ENCODE measurements at regions not wholly inside any gene's neighbourhood (a gene's known extent, or its start where the extent isn't known, plus 50 kb on each side); places are given as distances from the start of the nearest gene placed in this dataset.

- Histone ChIP-seq H3K9me2 (ENCODE audit: insufficient read depth) (no peaks in the 10 kb centered on the region), H3K27ac (ENCODE audit: low read depth, low read length) (no peak overlapping the region), H3K36me3 (ENCODE audit: control insufficient read depth in 1 of 2, insufficient read depth in 2 of 2, low read length in 2 of 2) (no peaks in the 10 kb centered on the region), H3K4me3 (replicated peaks in 1 of 2; ENCODE audit: low read depth in 1 of 2, low read length in 2 of 2) (no peak overlapping the region), H3K4me1 (ENCODE audit: control insufficient read depth in 1 of 2, insufficient read depth in 2 of 2, low read length in 2 of 2) (no peaks in the 10 kb centered on the region), H3K9me3 (ENCODE audit: control insufficient read depth in 1 of 2, insufficient read depth in 1 of 2, low read depth in 1 of 2, low read length in 2 of 2) (no peaks in the 10 kb centered on the region), H3K27me3 (ENCODE audit: insufficient read depth, low read length) (no peaks in the 10 kb centered on the region), H3K9ac (ENCODE audit: low read length) (no peak overlapping the region), H2AFZ (ENCODE audit: low read depth, low read length, poor library complexity, severe bottlenecking) (no peak overlapping the region), H4K20me1 (ENCODE audit: insufficient read depth) (no peaks in the 10 kb centered on the region), H3K79me2 (ENCODE audit: insufficient read depth, low read length) (no peaks in the 10 kb centered on the region), H3K4me2 (ENCODE audit: low read length) (no peak overlapping the region)
- intact Hi-C loops (cut with micrococcal nuclease), result no loop called here
- POLR2A ChIA-PET, result no interaction called here
- CTCF ChIA-PET, result no interaction called here
- TF ChIP-seq SRF (IDR thresholded peaks at IDR 0.05; ENCODE audit: low read depth) (no peak), ZNF274 (IDR thresholded peaks at IDR 0.05; ENCODE audit: low read depth, low read length) (no peak)
- DNase-seq (ENCODE audit: low read depth, low spot score) (no peak), ATAC-seq (no peak)
- RAD21 ChIA-PET (ENCODE audit: low non-redundant PET in 1 of 2, low total read pairs in 2 of 2, uncharacterized antibody in 2 of 2, unreplicated experiment in 2 of 2), result no interaction called here
- BruUV-seq (replicated peaks), result no TSS peak
Observed at GRCh38 chr4:170386511-170386910, 296.8 kb upstream of the AADAT start.

GRCh38 chr4:170374770-170375169 lies 285.0 kb upstream of the AADAT start:
- Histone ChIP-seq H4K20me1 (ENCODE audit: insufficient read depth) (no peaks in the 10 kb centered on the region), H3K36me3 (ENCODE audit: control insufficient read depth in 1 of 2, insufficient read depth in 2 of 2, low read length in 2 of 2) (no peaks in the 10 kb centered on the region), H3K27me3 (ENCODE audit: insufficient read depth, low read length) (no peaks in the 10 kb centered on the region), H3K4me2 (ENCODE audit: low read length) (no peak overlapping the region), H3K4me1 (ENCODE audit: control insufficient read depth in 1 of 2, insufficient read depth in 2 of 2, low read length in 2 of 2) (no peaks in the 10 kb centered on the region), H2AFZ (ENCODE audit: low read depth, low read length, poor library complexity, severe bottlenecking) (no peak overlapping the region), H3K9ac (ENCODE audit: low read length) (no peak overlapping the region), H3K9me3 (ENCODE audit: control insufficient read depth in 1 of 2, insufficient read depth in 1 of 2, low read depth in 1 of 2, low read length in 2 of 2) (no peaks in the 10 kb centered on the region), H3K27ac (ENCODE audit: low read depth, low read length) (no peak overlapping the region), H3K9me2 (ENCODE audit: insufficient read depth) (no peaks in the 10 kb centered on the region), H3K79me2 (ENCODE audit: insufficient read depth, low read length) (no peaks in the 10 kb centered on the region), H3K4me3 (replicated peaks in 1 of 2; ENCODE audit: low read depth in 1 of 2, low read length in 2 of 2) (no peak overlapping the region)
- ChIA-PET CTCF (interaction anchor here (1.4 to 1.5 kb wide), 2 partner anchors 15 to 115 kb away, joined by 4 to 10 read pairs; no protein-coding TSS in a partner anchor), POLR2A (no interaction called here), RAD21 (ENCODE audit: low non-redundant PET in 1 of 2, low total read pairs in 2 of 2, uncharacterized antibody in 2 of 2, unreplicated experiment in 2 of 2) (interaction anchor here in 1 of 2 experiments (1.0 kb wide), 1 partner anchor 115 kb away, joined by 4 read pairs; no protein-coding TSS in a partner anchor)
- TF ChIP-seq POLR2AphosphoS5 (IDR thresholded peaks at IDR 0.05; ENCODE audit: low read depth, low read length) (no peak), CBX3 (IDR thresholded peaks at IDR 0.05; ENCODE audit: low read depth) (no peak), RAD21 (IDR thresholded peaks at IDR 0.05; ENCODE audit: low read depth) (peak; percentile 57), YY1 (IDR thresholded peaks at IDR 0.05; ENCODE audit: extremely low read depth, insufficient replicate concordance, low read depth, low read length) (no peak), CTCF (IDR thresholded peaks at IDR 0.05 in 2 of 3, conservative IDR thresholded peaks at IDR 0.05 in 1 of 3; ENCODE audit: borderline replicate concordance in 1 of 3, insufficient read depth in 1 of 3, low read depth in 2 of 3, low read length in 2 of 3) (peak; percentile 73 to 81 (median 78); a peak in 5 of 6 replicates)
- no TSS peak for BruUV-seq (replicated peaks)
- DNase-seq (ENCODE audit: low read depth, low spot score) (peak; percentile 40), ATAC-seq (peak; percentile 97)
- intact Hi-C loops (cut with micrococcal nuclease), result loop anchor here (2.0 kb wide), 1 partner anchor 116 kb away; no protein-coding TSS in a partner anchor
